PC-9 (cell line): ENCODE measurements at regions not wholly inside any gene's neighbourhood (a gene's known extent, or its start where the extent isn't known, plus 50 kb on each side); places are given as distances from the start of the nearest gene placed in this dataset.

Experiments used
- CTCF ChIP-seq: fragments of 200-600 bp; sonication (generic); conservative IDR thresholded peaks from 2 replicates; pipeline ENCODE4 v1.6.1; 2017; ENCODE audit warnings: mixed run types, antibody characterized with exemption, mild to moderate bottlenecking, moderate library complexity
- EZH2 ChIP-seq: fragments of 200-600 bp; sonication (generic); IDR thresholded peaks from 2 replicates; pipeline ENCODE4 v1.8.0; 2017; ENCODE audit warnings: antibody characterized with exemption, low read depth

DNA sequence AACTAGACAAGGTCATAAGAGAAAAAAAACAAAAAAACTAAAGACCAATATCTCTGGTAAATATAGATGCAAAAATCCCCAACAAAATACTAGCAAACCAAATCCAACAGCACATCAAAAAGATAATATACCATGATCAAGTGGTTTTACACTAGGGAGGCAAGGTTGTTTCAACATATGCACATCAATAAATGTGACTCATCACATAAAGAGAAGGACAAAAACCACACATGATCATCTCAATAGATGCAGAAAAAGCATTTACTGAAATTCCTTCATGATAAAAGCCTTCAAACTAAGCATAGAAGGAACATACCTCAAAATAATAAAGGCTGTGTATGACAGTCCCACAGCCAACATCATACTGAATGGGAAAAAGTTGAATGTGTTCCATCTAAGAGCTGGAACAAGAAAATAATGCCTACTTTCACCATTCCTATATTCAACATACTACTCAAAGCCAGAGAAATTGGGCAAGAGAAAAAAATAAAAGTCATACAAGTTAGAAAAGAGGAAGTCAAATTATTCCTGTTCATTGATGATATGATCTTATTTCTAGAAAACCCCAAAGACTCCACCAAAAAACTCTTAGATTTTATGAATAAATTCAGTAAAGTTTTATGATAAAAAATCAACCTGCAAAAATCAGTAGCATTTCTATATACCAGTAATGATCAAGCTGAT lies 72.2 kb upstream of the FAM169A start:
- TF ChIP-seq EZH2 = no peak
- no peak for TF ChIP-seq CTCF
